NCI-H748 (cell line): ENCODE measurements at regions not wholly inside any gene's neighbourhood (a gene's known extent, or its start where the extent isn't known, plus 50 kb on each side); places are given as distances from the start of the nearest gene placed in this dataset.
A peak's percentile ranks its signal among the peaks of the same experiment; 100 is the strongest.

Source experiments
- DNase-seq: peaks from one replicate; lab custom pipeline; 2025; ENCODE audit not compliant: unreplicated experiment; lab: John Stamatoyannopoulos, UW

GRCh38 chr1:190540366-190540765, 62.7 kb upstream of the BRINP3 start:
- DNase-seq = no peak

GRCh38 chr1:190551638-190552037, 74.0 kb upstream of the BRINP3 start:
- DNase-seq = peak; percentile 0

GRCh38 chr1:190560161-190560681, 82.6 kb upstream of the BRINP3 start:
- DNase-seq = no peak

DNA sequence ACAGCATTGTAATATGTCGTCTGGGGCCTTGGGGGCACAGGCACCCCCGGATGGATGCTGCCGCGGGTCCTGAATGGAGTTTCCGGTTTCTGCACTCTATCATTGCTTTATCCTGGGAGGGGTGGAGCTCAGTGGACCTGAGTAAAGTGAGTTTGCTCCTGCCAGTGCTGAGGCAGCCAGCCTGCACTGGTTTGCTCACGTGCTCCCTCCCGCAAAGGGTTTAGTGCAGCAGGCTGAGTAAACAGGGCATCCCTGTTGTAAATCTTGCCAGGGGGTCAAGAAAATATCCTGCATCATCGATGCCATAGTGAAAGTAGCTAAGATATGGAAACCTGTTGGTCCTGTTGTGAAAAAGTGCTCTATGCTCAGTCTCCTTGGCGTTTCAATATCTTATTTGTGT, 85.6 kb upstream of the BRINP3 start:
- DNase-seq = no peak

GRCh38 chr1:190564117-190564516, 86.5 kb upstream of the BRINP3 start:
- no peak for DNase-seq

- no peak for DNase-seq
Observed at GRCh38 chr1:190578017-190578416, 100.4 kb upstream of the BRINP3 start.

DNA sequence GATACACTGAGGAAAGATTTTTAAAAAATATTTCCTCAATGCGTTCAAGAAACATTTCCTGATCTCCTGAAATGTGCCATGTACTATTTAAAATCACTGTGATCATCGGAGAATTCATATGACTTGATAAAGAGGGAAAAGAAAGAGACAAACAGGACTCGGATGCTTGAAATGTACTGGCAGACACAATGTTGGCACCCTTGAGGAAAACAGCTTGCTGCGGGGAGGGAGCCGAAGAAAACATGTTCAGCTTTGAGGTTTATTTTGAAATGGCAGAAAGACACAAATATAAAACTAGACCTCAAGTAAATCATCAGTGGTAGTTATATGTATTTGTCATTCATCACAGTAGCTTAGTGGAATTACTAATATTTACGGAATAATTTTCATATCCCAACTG, 100.9 kb upstream of the BRINP3 start:
- DNase-seq = no peak

DNA sequence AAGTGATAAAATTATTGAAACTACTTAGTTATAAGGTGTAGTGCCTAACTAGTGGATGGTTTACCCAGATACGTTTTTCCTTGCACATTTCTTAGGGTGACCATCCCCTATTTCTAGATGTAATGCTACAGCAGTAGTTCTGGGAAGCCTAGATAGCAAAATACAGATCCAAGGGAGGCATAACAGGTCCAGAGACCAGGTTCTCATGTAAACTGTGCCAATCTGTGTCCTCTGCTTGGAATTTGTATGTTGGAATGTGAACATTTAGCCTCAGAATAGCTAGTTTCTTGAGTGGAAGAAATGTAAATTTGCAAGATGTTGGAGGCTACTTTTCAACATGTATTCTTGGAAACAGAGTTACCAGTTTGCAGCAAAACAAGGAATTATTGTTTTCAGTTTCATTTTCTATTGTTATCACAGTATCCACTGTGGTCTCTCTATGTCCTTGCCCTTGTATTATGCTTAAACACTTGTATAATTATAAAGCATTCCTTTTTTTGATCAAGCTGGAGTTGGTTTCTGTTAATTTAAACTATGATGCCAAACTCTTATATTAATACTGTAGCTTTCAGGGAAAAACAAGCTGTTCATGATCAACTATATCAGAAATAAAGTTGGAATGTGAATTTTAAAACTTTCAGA, 102.0 kb upstream of the BRINP3 start:
- no peak for DNase-seq

DNA sequence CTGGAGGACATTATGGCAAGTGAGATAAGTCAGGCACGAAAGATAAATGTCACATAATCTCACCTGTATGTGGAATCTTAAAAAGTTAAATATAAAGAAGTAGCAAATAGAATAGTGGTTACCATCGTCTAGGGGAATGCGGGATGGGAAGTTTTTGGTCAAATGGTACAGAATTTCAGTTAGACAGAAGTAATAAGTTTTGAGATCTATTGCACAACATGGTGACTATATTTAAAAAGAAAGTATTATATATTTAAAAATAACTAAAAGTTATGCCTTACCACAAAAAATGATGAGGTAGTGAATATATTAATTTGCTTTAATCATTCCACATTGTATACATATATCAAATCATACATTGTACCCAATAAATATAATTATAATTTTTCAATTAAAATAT, 106.2 kb upstream of the BRINP3 start:
- no peak for DNase-seq

GRCh38 chr1:190588424-190588823, 110.8 kb upstream of the BRINP3 start:
- no peak for DNase-seq

DNA sequence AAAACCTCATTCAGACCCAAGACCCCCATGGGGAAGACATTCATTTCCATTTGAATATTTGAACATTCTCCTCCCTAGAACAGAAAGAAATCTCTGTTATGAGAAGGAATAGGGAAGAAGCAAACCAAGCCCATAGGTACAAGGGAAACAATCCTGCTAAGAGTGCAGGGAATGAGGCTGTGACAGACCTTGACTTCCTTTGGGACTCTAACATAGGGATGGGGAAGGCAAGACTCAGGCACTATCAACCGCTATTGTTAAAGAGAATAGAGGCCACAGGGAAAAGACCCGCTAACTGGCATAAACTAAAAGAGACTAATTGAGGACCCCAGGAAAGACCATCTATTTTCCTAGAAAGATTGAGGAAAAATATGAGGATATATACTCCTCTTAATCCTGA, 117.8 kb upstream of the BRINP3 start:
- DNase-seq = no peak

- DNase-seq = no peak
Observed at GRCh38 chr1:190597294-190597693, 119.6 kb upstream of the BRINP3 start.

DNA sequence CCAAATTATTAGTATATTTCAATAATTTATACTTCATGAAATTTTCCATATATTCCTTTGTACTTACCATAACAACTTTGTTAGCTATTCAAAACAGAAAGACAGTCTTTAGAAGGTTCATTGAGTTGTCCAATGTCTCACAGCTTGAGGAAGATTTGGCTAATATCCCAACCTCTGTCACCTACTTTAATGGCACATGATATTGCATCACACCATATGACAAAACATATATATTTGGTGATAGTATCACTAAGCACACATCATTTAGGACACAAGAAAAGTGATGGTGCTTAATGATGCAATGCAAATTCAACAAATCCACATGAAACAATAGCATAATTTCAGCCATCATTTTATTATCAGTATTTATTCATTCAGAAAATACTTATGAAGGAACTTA, 122.0 kb upstream of the BRINP3 start:
- no peak for DNase-seq

DNA sequence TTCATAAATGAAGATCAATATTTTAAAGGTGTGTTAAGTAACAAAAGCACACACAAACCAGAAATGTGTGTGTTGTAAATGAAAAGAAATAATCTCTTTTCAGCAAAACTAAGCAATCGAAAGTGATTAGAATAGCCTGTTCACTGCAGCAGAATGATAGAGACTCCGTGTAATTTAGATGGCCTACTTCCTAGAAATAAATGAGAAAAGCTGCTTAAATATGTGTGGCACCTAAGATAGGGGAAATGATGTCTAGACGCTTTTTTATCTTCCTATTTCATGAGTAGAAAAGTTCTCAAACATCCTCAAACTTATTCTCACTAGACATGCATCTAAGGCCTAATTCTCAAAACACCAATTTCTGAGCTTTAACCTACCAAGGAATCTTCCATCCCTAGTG, 124.7 kb upstream of the BRINP3 start:
- DNase-seq = no peak

DNA sequence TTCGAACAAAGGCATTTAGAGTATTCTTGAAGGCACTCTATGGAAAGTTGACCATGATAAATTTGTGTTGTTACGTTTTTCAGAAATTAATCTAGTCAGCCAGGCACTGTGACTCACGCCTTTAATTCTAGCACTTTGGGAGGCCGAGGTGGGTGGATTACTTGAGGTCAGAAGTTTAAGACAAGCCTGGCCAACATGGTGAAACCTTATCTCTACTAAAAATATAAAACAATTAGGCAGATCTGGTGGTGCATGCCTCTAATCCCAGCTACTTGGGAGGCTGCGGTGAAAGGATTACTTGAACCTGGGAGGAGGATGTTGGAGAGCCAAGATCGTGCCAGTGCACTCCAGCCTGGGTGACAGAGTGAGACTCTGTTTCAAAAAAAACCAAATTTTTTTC, 130.6 kb upstream of the BRINP3 start:
- DNase-seq = no peak

DNA sequence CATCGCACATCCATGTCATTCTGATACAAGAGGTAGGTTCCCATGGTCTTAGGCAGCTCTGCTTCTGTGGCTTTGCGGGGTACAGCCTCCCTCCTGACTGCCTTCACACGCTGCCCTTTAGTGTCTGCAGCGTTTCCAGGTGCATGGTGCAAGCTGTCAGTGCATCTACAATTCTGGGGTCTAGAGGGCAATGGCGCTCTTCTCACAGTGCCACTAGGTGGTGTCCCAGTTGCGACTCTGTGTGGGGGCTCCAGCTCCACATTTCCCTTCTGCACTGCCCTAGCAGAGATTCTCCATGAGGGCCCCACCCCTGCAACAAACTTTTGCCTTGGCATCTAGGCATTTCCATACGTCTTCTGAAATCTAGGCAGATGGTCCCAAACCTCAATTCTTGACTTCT, 138.2 kb upstream of the BRINP3 start:
- no peak for DNase-seq

- DNase-seq = no peak
Observed at GRCh38 chr1:190616235-190616634, 138.6 kb upstream of the BRINP3 start.

GRCh38 chr1:190619724-190620123, 142.1 kb upstream of the BRINP3 start:
- DNase-seq = no peak

DNA sequence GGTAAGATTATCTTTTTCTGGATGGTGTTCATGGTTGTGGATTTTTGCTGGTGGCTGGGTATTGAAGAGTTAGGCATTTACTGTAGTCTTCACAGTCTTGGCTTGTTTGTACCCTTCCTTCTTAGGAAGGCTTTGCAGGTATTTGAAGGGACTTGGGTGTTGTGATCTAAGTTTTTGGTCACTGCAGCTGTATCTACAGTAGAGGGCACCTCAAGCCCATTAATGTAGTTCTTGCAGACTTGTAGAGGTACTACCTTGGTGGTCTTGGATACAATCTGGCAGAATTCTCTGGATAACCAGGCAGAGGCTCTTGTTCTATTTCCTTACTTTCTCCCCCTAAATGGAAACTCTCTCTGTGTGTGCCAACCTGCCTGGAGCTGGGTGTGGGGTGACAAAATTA, 155.8 kb upstream of the BRINP3 start:
- no peak for DNase-seq

- no peak for DNase-seq
Observed at GRCh38 chr1:190634134-190634533, 156.5 kb upstream of the BRINP3 start.

DNA sequence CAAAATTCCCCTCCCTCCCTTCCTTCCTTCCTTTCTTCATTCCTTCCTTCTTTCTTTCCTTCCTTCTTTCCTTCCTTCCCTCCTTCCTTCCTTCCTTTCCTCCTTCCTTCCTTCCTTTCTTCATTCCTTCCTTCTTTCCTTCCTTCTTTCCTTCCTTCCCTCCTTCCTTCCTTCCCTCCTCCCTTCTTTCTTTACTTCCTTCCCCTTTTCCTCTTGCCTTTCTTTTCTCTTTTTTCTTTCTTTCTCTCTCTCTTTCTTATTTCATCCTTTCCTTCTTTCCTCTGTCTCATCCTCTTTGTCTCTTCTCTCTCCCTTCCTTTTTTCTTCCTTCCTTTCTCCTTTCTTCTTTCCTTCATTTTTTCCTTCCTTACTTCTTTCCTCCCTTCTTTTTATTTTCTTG, 171.9 kb upstream of the BRINP3 start:
- DNase-seq = no peak

DNA sequence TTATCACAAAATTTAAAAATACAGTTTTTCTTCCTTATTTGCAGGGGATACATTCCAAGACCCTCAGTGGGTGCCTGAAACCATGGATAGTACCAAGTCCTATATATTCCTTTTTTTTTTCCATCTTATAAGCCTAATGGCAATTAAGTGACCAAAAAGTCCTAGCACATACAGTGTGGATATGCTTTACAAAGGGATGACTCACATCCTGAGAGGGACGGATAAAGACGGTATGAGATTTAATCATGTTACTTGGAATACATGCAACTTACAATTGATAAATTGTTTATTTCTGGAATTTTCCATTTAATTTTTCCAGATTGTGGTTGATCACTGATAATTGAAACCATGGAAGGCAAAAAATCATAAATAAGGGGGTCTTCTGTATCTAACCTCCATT, 181.2 kb upstream of the BRINP3 start:
- no peak for DNase-seq

- DNase-seq = no peak
Observed at GRCh38 chr1:190663962-190664361, 186.3 kb upstream of the BRINP3 start.
